ENCODE measurements at regions not wholly inside any gene's neighbourhood (a gene's known extent, or its start where the extent isn't known, plus 50 kb on each side); places are given as distances from the start of the nearest gene placed in this dataset.

DNA sequence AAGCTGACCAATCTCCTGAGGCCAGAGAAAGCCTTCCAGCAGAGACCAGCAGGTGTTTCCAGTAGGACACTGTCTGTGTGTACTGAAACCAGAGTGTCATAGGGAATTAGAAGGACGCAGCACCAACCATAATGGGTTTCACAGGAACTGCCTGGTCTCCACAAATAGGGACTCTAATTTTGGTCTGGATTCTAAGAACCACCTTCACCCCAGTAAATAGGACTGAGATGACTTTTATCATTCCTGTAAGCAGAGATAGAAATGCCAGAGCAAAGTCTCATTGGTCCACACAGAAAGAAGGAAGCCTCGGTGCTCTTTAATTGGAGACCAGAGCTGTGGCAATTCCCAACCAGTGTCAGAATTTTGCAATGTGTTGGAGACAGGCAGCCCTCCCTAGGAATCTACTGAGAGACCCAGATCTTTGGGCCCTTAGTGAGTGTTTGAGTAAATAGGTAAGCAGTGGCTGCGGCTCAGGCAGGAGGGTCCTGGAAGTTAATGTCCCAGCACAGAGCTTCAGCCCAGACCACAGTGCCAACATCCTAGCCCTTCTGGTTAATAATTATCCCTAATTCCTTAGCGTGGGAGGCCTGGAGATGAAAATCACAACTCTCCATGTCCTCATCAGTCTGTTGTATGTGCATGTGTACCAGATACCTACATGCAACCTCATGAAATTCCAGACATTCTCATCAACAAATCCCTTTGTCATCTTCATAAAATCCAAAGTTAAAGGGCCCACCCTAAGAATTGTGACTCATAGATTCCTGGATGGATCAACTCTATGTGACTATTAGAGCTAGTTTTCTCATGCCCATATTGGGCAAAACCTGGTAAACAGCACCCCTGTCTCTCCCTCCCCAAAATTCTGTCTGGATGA lies 81.2 kb downstream of the UNC5CL start:
- Histone ChIP-seq H3F3A (ENCODE audit: insufficient read depth, low read length) (no peaks in the 10 kb centered on the region), H3K4me3 (ENCODE audit: low read depth, low read length, poor library complexity, severe bottlenecking) (no peak overlapping the region), H4K20me1 (ENCODE audit: insufficient read depth, low read length) (no peaks in the 10 kb centered on the region), H3K27me3 (ENCODE audit: insufficient read depth, low read length) (no peaks in the 10 kb centered on the region), H3K4me1 (ENCODE audit: insufficient read depth, low read length, severe bottlenecking) (no peaks in the 10 kb centered on the region), H3K9me3 (ENCODE audit: low read length) (no peaks in the 10 kb centered on the region), H3K79me2 (ENCODE audit: insufficient read depth, low read length) (no peaks in the 10 kb centered on the region), H3K27ac (ENCODE audit: low read depth, low read length, poor library complexity, severe bottlenecking) (no peak overlapping the region), H3K9ac (ENCODE audit: low read length) (no peak overlapping the region), H3K9me2 (ENCODE audit: low read depth, low read length) (no peaks in the 10 kb centered on the region), H3K36me3 (ENCODE audit: insufficient read depth, low read length) (no peaks in the 10 kb centered on the region), H2AFZ (ENCODE audit: low read length) (no peak overlapping the region), H3K4me2 (ENCODE audit: low read length) (no peak overlapping the region)
- TF ChIP-seq, protein P1, sequence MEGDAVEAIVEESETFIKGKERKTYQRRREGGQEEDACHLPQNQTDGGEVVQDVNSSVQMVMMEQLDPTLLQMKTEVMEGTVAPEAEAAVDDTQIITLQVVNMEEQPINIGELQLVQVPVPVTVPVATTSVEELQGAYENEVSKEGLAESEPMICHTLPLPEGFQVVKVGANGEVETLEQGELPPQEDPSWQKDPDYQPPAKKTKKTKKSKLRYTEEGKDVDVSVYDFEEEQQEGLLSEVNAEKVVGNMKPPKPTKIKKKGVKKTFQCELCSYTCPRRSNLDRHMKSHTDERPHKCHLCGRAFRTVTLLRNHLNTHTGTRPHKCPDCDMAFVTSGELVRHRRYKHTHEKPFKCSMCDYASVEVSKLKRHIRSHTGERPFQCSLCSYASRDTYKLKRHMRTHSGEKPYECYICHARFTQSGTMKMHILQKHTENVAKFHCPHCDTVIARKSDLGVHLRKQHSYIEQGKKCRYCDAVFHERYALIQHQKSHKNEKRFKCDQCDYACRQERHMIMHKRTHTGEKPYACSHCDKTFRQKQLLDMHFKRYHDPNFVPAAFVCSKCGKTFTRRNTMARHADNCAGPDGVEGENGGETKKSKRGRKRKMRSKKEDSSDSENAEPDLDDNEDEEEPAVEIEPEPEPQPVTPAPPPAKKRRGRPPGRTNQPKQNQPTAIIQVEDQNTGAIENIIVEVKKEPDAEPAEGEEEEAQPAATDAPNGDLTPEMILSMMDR (IDR thresholded peaks at IDR 0.05; ENCODE audit: low read length): no peak
- no peak for TF ChIP-seq EZH2 (IDR thresholded peaks at IDR 0.05; ENCODE audit: borderline replicate concordance, low read length)

- Histone ChIP-seq H3K4me2 (ENCODE audit: low read length) (no peak overlapping the region), H3K9me3 (ENCODE audit: low read length) (no peaks in the 10 kb centered on the region), H3K4me3 (ENCODE audit: low read depth, low read length, poor library complexity, severe bottlenecking) (no peak overlapping the region), H3K4me1 (ENCODE audit: insufficient read depth, low read length, severe bottlenecking) (no peaks in the 10 kb centered on the region), H3K27me3 (ENCODE audit: insufficient read depth, low read length) (no peaks in the 10 kb centered on the region; the same call in 1 of the 2 replicates), H3K36me3 (ENCODE audit: insufficient read depth, low read length) (no peaks in the 10 kb centered on the region), H3K9ac (ENCODE audit: low read length) (no peak overlapping the region), H3K9me2 (ENCODE audit: low read depth, low read length) (no peaks in the 10 kb centered on the region), H4K20me1 (ENCODE audit: insufficient read depth, low read length) (no peaks in the 10 kb centered on the region), H2AFZ (ENCODE audit: low read length) (no peak overlapping the region), H3K79me2 (ENCODE audit: insufficient read depth, low read length) (no peaks in the 10 kb centered on the region), H3F3A (ENCODE audit: insufficient read depth, low read length) (no peaks in the 10 kb centered on the region), H3K27ac (ENCODE audit: low read depth, low read length, poor library complexity, severe bottlenecking) (no peak overlapping the region)
- TF ChIP-seq, protein P1 (IDR thresholded peaks at IDR 0.05; ENCODE audit: low read length): no peak
- TF ChIP-seq EZH2 (IDR thresholded peaks at IDR 0.05; ENCODE audit: borderline replicate concordance, low read length): no peak
These were observed 82.1 kb downstream of the UNC5CL start for GRCh38 chr6:40956936-40957335.

DNA sequence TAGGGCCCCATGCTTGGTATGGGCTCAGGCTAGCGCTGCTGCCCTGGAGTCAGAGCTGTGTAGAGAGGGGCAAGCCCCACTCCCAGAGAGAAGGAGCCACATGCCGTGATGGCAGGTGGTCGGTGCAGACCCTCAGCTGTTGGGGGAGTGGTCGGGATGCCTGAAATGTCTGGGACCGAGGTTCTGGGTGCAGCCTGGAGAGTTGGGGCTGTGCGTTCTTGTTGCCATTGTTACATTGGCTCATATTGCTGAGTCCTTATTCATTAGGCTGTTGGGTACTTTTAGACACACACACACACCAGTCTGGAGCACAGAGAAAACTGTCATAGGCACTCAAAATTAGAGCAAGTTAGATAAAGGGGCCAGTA lies 83.9 kb downstream of the UNC5CL start:
- Histone ChIP-seq H3K79me2 (ENCODE audit: insufficient read depth, low read length) (no peaks in the 10 kb centered on the region), H3K4me3 (ENCODE audit: low read depth, low read length, poor library complexity, severe bottlenecking) (no peak overlapping the region)
- TF ChIP-seq EZH2 (IDR thresholded peaks at IDR 0.05; ENCODE audit: borderline replicate concordance, low read length): no peak
- TF ChIP-seq, protein P1 (IDR thresholded peaks at IDR 0.05; ENCODE audit: low read length): no peak

More for the DNA sequence above, 83.9 kb downstream of the UNC5CL start:
- H3K9me2 ChIP-seq (ENCODE audit: low read depth, low read length): no peaks in the 10 kb centered on the region
- H3K9me3 ChIP-seq (ENCODE audit: low read length): no peaks in the 10 kb centered on the region
- no peaks in the 10 kb centered on the region for H3K36me3 ChIP-seq (ENCODE audit: insufficient read depth, low read length)
- no peaks in the 10 kb centered on the region for H3F3A ChIP-seq (ENCODE audit: insufficient read depth, low read length)
- H3K27ac ChIP-seq (ENCODE audit: low read depth, low read length, poor library complexity, severe bottlenecking): no peak overlapping the region
- H3K9ac ChIP-seq (ENCODE audit: low read length): no peak overlapping the region
- H3K4me2 ChIP-seq (ENCODE audit: low read length): no peak overlapping the region
- H3K27me3 ChIP-seq (ENCODE audit: insufficient read depth, low read length): no peaks in the 10 kb centered on the region; the same call in 1 of the 2 replicates
- no peaks in the 10 kb centered on the region for H3K4me1 ChIP-seq (ENCODE audit: insufficient read depth, low read length, severe bottlenecking)
- H4K20me1 ChIP-seq (ENCODE audit: insufficient read depth, low read length): no peaks in the 10 kb centered on the region
- no peak overlapping the region for H2AFZ ChIP-seq (ENCODE audit: low read length)
